Suprapubic skin (tissue), 4 donors: ENCODE measurements at regions not wholly inside any gene's neighbourhood (a gene's known extent, or its start where the extent isn't known, plus 50 kb on each side); places are given as distances from the start of the nearest gene placed in this dataset.

Experiments used
- DNase-seq, 2 donors: peaks; one replicate each; pipeline ENCODE4 v3.0.0-alpha.2; 2019; ENCODE audit warnings: low spot score in 2 of 2
- H3K27ac ChIP-seq: fragments of 200-600 bp; sonication (generic); one replicate; pipeline ENCODE4 v1.5.1; 2019
- H3K27me3 ChIP-seq: fragments of 200-600 bp; sonication (generic); one replicate; pipeline ENCODE4 v1.5.1; 2019
- H3K36me3 ChIP-seq: fragments of 200-600 bp; sonication (generic); one replicate; pipeline ENCODE4 v1.5.1; 2019
- H3K4me1 ChIP-seq: fragments of 200-600 bp; sonication (generic); one replicate; pipeline ENCODE4 v1.5.1; 2019
- H3K4me3 ChIP-seq: fragments of 200-600 bp; sonication (generic); one replicate; pipeline ENCODE4 v1.5.1; 2019; ENCODE audit warnings: mild to moderate bottlenecking
- H3K9me3 ChIP-seq: fragments of 200-600 bp; sonication (generic); one replicate; pipeline ENCODE4 v1.5.1; 2019
- CTCF ChIP-seq, 2 donors: fragments of 200-600 bp in 1 of 2; fragments of 450-650 bp in 1 of 2; sonication (generic) in 1 of 2; IDR thresholded peaks; one replicate each; pipeline ENCODE4 v1.5.1; 2016 to 2019; ENCODE audit warnings: antibody characterized with exemption in 2 of 2, mild to moderate bottlenecking in 1 of 2, moderate library complexity in 1 of 2
- EP300 ChIP-seq: sonication (generic); formaldehyde crosslinking; IDR thresholded peaks from one replicate; pipeline ENCODE4 v1.6.1; 2017; ENCODE audit warnings: antibody characterized with exemption
- POLR2A ChIP-seq, 2 donors: fragments of 450-650 bp; IDR thresholded peaks; one replicate each; pipeline ENCODE4 v1.6.1; 2017; ENCODE audit warnings: antibody characterized with exemption in 2 of 2, mild to moderate bottlenecking in 2 of 2, moderate library complexity in 2 of 2
- POLR2AphosphoS5 ChIP-seq, 3 donors: sonication (generic); formaldehyde crosslinking; IDR thresholded peaks; one replicate each; pipeline ENCODE4 v1.6.1; 2017; ENCODE audit warnings: antibody characterized with exemption in 3 of 3
- WGBS: methylation state at CpG from one replicate; pipeline ENCODE4 v1.1.5; 2018; 5-methylcytosine and 5-hydroxymethylcytosine counted together

- no peak for DNase-seq
Observed at GRCh38 chr3:64975147-64975546, 287.3 kb upstream of the ADAMTS9 start.

GRCh38 chr3:64974401-64974800 lies 286.6 kb upstream of the ADAMTS9 start:
- no peak overlapping the region for H3K27ac ChIP-seq
- H3K4me1 ChIP-seq: peaks cover 2% of the 10 kb centered on the region
- WGBS: 83% methylated on average over 5 of the region's 5 CpGs
- no peaks in the 10 kb centered on the region for H3K36me3 ChIP-seq
- no peaks in the 10 kb centered on the region for H3K27me3 ChIP-seq
- no peak for DNase-seq
- H3K4me3 ChIP-seq: no peak overlapping the region
- no peaks in the 10 kb centered on the region for H3K9me3 ChIP-seq
- TF ChIP-seq EP300 (no peak), CTCF (IDR thresholded peaks at IDR 0.05) (no peak), POLR2A (IDR thresholded peaks at IDR 0.05) (no peak), POLR2AphosphoS5 (IDR thresholded peaks at IDR 0.05) (no peak)

More at GRCh38 chr3:64975147-64975546, 287.3 kb upstream of the ADAMTS9 start:
- no peak overlapping the region for H3K27ac ChIP-seq
- no peaks in the 10 kb centered on the region for H3K36me3 ChIP-seq
- TF ChIP-seq EP300: no peak
- TF ChIP-seq POLR2A (IDR thresholded peaks at IDR 0.05): no peak
- TF ChIP-seq POLR2AphosphoS5 (IDR thresholded peaks at IDR 0.05): no peak
- no peak for TF ChIP-seq CTCF (IDR thresholded peaks at IDR 0.05)
- H3K27me3 ChIP-seq: no peaks in the 10 kb centered on the region
- H3K9me3 ChIP-seq: no peaks in the 10 kb centered on the region
- no peak overlapping the region for H3K4me3 ChIP-seq
- H3K4me1 ChIP-seq: peaks cover 2% of the 10 kb centered on the region
- 49% methylated on average over 2 of the region's 2 CpGs for WGBS

- Histone ChIP-seq H3K4me1 (peaks cover 2% of the 10 kb centered on the region), H3K4me3 (no peak overlapping the region), H3K27ac (no peak overlapping the region), H3K27me3 (no peaks in the 10 kb centered on the region), H3K9me3 (no peaks in the 10 kb centered on the region), H3K36me3 (no peaks in the 10 kb centered on the region)
- 74% methylated on average over 1 of the region's 1 CpG for WGBS
- no peak for DNase-seq
- TF ChIP-seq POLR2A (IDR thresholded peaks at IDR 0.05) (no peak), POLR2AphosphoS5 (IDR thresholded peaks at IDR 0.05) (no peak), EP300 (no peak), CTCF (IDR thresholded peaks at IDR 0.05) (no peak)
Observed at GRCh38 chr3:64972793-64973192, 285.0 kb upstream of the ADAMTS9 start.

- H3K4me1 ChIP-seq: no peaks in the 10 kb centered on the region
- no peaks in the 10 kb centered on the region for H3K27me3 ChIP-seq
- 45% methylated on average over 1 of the region's 1 CpG for WGBS
- no peaks in the 10 kb centered on the region for H3K9me3 ChIP-seq
- H3K36me3 ChIP-seq: no peaks in the 10 kb centered on the region
- no peak overlapping the region for H3K27ac ChIP-seq
- DNase-seq: no peak
- TF ChIP-seq EP300 (no peak), POLR2A (IDR thresholded peaks at IDR 0.05) (no peak), CTCF (IDR thresholded peaks at IDR 0.05) (no peak), POLR2AphosphoS5 (IDR thresholded peaks at IDR 0.05) (no peak)
- H3K4me3 ChIP-seq: no peak overlapping the region
Observed at GRCh38 chr3:64971602-64972001, 283.8 kb upstream of the ADAMTS9 start.

- no peak for TF ChIP-seq CTCF (IDR thresholded peaks at IDR 0.05)
- TF ChIP-seq EP300: no peak
- TF ChIP-seq POLR2A (IDR thresholded peaks at IDR 0.05): no peak
- no peak for TF ChIP-seq POLR2AphosphoS5 (IDR thresholded peaks at IDR 0.05)
- no peak overlapping the region for H3K27ac ChIP-seq
- no peak for DNase-seq
- WGBS: 87% methylated on average over 3 of the region's 3 CpGs
- H3K36me3 ChIP-seq: no peaks in the 10 kb centered on the region
- no peak overlapping the region for H3K4me3 ChIP-seq
- no peaks in the 10 kb centered on the region for H3K9me3 ChIP-seq
- H3K27me3 ChIP-seq: no peaks in the 10 kb centered on the region
- H3K4me1 ChIP-seq: no peaks in the 10 kb centered on the region
Observed at GRCh38 chr3:64970634-64971033, 282.8 kb upstream of the ADAMTS9 start.
